ENCODE measurements at regions not wholly inside any gene's neighbourhood (a gene's known extent, or its start where the extent isn't known, plus 50 kb on each side); places are given as distances from the start of the nearest gene placed in this dataset.

GRCh38 chr5:51188001-51188591 is 195.2 kb upstream of the ISL1 start:
- Histone ChIP-seq H3K4me3 (ENCODE audit: low read depth in 1 of 2, low read length in 2 of 2) (no peak overlapping the region), H3K27me3 (ENCODE audit: low read depth, low read length) (no peaks in the 10 kb centered on the region), H3K36me3 (ENCODE audit: control insufficient read depth in 1 of 2, insufficient read depth in 2 of 2, low read length in 2 of 2) (no peaks in the 10 kb centered on the region), H3K9me3 (ENCODE audit: control insufficient read depth in 1 of 2, low read length in 2 of 2) (no peaks in the 10 kb centered on the region), H3K27ac (ENCODE audit: low read length) (no peak overlapping the region), H3K4me1 (ENCODE audit: control insufficient read depth in 1 of 2, insufficient read depth in 2 of 2, low read length in 2 of 2) (no peaks in the 10 kb centered on the region)

DNA sequence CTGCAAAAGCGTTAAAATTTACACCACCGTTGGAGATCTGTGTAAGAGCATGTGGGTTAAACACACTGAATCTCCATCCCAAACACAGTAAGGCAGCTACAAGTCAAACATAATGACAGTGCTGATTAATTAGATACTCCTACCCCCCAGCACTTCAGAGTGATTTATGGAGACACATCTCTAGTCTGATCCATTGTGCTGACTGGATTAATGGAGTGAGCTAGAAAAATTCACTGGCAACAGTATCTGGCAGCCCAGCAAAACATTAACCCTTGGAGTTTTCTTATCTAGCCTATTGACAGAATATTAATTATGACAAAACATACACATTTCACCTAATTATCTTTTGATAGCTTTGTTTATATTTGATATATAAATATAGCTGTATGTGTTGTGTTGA is 188.6 kb upstream of the ISL1 start:
- H3K9me3 ChIP-seq (ENCODE audit: control insufficient read depth in 1 of 2, low read length in 2 of 2): no peaks in the 10 kb centered on the region
- no peaks in the 10 kb centered on the region for H3K27me3 ChIP-seq (ENCODE audit: low read depth, low read length)
- no peaks in the 10 kb centered on the region for H3K4me1 ChIP-seq (ENCODE audit: control insufficient read depth in 1 of 2, insufficient read depth in 2 of 2, low read length in 2 of 2)
- H3K36me3 ChIP-seq (ENCODE audit: control insufficient read depth in 1 of 2, insufficient read depth in 2 of 2, low read length in 2 of 2): no peaks in the 10 kb centered on the region
- no peak overlapping the region for H3K27ac ChIP-seq (ENCODE audit: low read length)
- H3K4me3 ChIP-seq (ENCODE audit: low read depth in 1 of 2, low read length in 2 of 2): no peak overlapping the region

- Histone ChIP-seq H3K9me3 (ENCODE audit: control insufficient read depth in 1 of 2, low read length in 2 of 2) (no peaks in the 10 kb centered on the region), H3K36me3 (ENCODE audit: control insufficient read depth in 1 of 2, insufficient read depth in 2 of 2, low read length in 2 of 2) (no peaks in the 10 kb centered on the region), H3K27me3 (ENCODE audit: low read depth, low read length) (no peaks in the 10 kb centered on the region), H3K4me3 (ENCODE audit: low read depth in 1 of 2, low read length in 2 of 2) (no peak overlapping the region), H3K27ac (ENCODE audit: low read length) (no peak overlapping the region), H3K4me1 (ENCODE audit: control insufficient read depth in 1 of 2, insufficient read depth in 2 of 2, low read length in 2 of 2) (no peaks in the 10 kb centered on the region)
Measured at GRCh38 chr5:51201024-51201423, 182.2 kb upstream of the ISL1 start.

- no peak overlapping the region for H3K27ac ChIP-seq (ENCODE audit: low read length)
- H3K36me3 ChIP-seq (ENCODE audit: control insufficient read depth in 1 of 2, insufficient read depth in 2 of 2, low read length in 2 of 2): no peaks in the 10 kb centered on the region
- H3K4me3 ChIP-seq (ENCODE audit: low read depth in 1 of 2, low read length in 2 of 2): no peak overlapping the region
- H3K27me3 ChIP-seq (ENCODE audit: low read depth, low read length): no peaks in the 10 kb centered on the region
- H3K4me1 ChIP-seq (ENCODE audit: control insufficient read depth in 1 of 2, insufficient read depth in 2 of 2, low read length in 2 of 2): no peaks in the 10 kb centered on the region
- H3K9me3 ChIP-seq (ENCODE audit: control insufficient read depth in 1 of 2, low read length in 2 of 2): no peaks in the 10 kb centered on the region
Measured at GRCh38 chr5:51201708-51202107, 181.5 kb upstream of the ISL1 start.

DNA sequence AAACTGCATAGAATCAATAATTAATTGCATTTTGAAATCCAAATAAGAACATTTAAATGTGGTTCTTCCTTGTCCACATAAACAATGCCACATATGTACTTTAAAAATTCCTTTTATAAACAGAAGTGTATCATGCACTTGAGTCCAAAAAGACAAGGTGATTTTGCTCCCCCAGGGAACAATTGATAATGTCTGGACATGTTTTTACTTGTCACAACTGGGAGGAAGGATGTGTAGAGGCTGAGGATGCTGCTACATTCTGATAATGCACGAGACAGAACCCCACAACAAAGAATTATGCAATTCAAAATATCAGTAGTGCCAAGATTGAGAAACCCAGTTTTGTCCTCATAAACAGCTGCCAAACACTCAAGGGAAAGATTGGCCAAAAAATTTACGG is 181.1 kb upstream of the ISL1 start:
- no peaks in the 10 kb centered on the region for H3K27me3 ChIP-seq (ENCODE audit: low read depth, low read length)
- no peaks in the 10 kb centered on the region for H3K4me1 ChIP-seq (ENCODE audit: control insufficient read depth in 1 of 2, insufficient read depth in 2 of 2, low read length in 2 of 2)
- H3K27ac ChIP-seq (ENCODE audit: low read length): no peak overlapping the region
- H3K9me3 ChIP-seq (ENCODE audit: control insufficient read depth in 1 of 2, low read length in 2 of 2): no peaks in the 10 kb centered on the region
- no peaks in the 10 kb centered on the region for H3K36me3 ChIP-seq (ENCODE audit: control insufficient read depth in 1 of 2, insufficient read depth in 2 of 2, low read length in 2 of 2)
- no peak overlapping the region for H3K4me3 ChIP-seq (ENCODE audit: low read depth in 1 of 2, low read length in 2 of 2)

- H3K36me3 ChIP-seq (ENCODE audit: control insufficient read depth in 1 of 2, insufficient read depth in 2 of 2, low read length in 2 of 2): no peaks in the 10 kb centered on the region
- H3K27ac ChIP-seq (ENCODE audit: low read length): no peak overlapping the region
- no peaks in the 10 kb centered on the region for H3K27me3 ChIP-seq (ENCODE audit: low read depth, low read length)
- no peaks in the 10 kb centered on the region for H3K4me1 ChIP-seq (ENCODE audit: control insufficient read depth in 1 of 2, insufficient read depth in 2 of 2, low read length in 2 of 2)
- no peaks in the 10 kb centered on the region for H3K9me3 ChIP-seq (ENCODE audit: control insufficient read depth in 1 of 2, low read length in 2 of 2)
- H3K4me3 ChIP-seq (ENCODE audit: low read depth in 1 of 2, low read length in 2 of 2): no peak overlapping the region
Measured at GRCh38 chr5:51203598-51203997, 179.7 kb upstream of the ISL1 start.

DNA sequence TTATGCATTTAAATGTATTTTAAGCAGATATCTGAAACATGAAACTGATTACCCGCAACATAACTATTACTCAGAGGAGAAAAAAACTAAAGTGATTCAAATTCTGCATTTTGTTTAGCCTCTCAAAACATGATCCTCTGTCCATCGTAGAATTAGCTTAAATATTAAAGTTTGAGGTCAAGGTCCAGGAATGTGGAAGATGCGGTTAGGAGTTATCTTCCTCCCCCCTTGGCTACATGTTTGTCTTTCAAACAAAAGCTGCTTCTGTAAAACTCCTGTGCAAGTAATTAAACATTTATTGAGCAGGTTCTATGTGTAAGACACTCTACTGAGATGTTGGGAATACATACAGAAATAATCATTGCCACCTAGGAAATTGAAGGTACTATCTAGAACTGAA is 175.0 kb upstream of the ISL1 start:
- no peaks in the 10 kb centered on the region for H3K36me3 ChIP-seq (ENCODE audit: control insufficient read depth in 1 of 2, insufficient read depth in 2 of 2, low read length in 2 of 2)
- no peaks in the 10 kb centered on the region for H3K4me1 ChIP-seq (ENCODE audit: control insufficient read depth in 1 of 2, insufficient read depth in 2 of 2, low read length in 2 of 2)
- H3K9me3 ChIP-seq (ENCODE audit: control insufficient read depth in 1 of 2, low read length in 2 of 2): no peaks in the 10 kb centered on the region
- no peak overlapping the region for H3K27ac ChIP-seq (ENCODE audit: low read length)
- no peaks in the 10 kb centered on the region for H3K27me3 ChIP-seq (ENCODE audit: low read depth, low read length)
- H3K4me3 ChIP-seq (ENCODE audit: low read depth in 1 of 2, low read length in 2 of 2): no peak overlapping the region

DNA sequence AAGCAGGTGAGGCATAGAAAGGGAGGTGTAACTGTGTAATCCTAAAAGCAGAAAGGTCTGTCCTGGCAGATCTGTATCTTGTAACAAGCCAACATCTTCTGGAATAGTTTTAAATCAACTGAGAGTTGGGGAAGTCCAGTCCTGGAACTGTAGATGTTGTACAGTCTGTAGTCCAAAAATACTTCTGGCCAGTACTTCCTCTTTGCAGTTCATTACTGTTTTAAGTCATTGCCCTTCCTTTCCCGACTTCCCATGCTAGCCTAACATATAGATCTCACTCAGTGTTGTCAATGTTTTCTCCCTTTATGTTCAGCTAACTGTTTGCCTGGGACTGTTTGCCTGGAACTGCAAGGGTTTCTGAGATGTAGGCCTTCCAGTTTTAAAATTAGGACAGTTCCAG is 168.5 kb upstream of the ISL1 start:
- no peaks in the 10 kb centered on the region for H3K4me1 ChIP-seq (ENCODE audit: control insufficient read depth in 1 of 2, insufficient read depth in 2 of 2, low read length in 2 of 2)
- H3K9me3 ChIP-seq (ENCODE audit: control insufficient read depth in 1 of 2, low read length in 2 of 2): no peaks in the 10 kb centered on the region
- H3K27ac ChIP-seq (ENCODE audit: low read length): no peak overlapping the region
- no peaks in the 10 kb centered on the region for H3K27me3 ChIP-seq (ENCODE audit: low read depth, low read length)
- no peaks in the 10 kb centered on the region for H3K36me3 ChIP-seq (ENCODE audit: control insufficient read depth in 1 of 2, insufficient read depth in 2 of 2, low read length in 2 of 2)
- no peak overlapping the region for H3K4me3 ChIP-seq (ENCODE audit: low read depth in 1 of 2, low read length in 2 of 2)

DNA sequence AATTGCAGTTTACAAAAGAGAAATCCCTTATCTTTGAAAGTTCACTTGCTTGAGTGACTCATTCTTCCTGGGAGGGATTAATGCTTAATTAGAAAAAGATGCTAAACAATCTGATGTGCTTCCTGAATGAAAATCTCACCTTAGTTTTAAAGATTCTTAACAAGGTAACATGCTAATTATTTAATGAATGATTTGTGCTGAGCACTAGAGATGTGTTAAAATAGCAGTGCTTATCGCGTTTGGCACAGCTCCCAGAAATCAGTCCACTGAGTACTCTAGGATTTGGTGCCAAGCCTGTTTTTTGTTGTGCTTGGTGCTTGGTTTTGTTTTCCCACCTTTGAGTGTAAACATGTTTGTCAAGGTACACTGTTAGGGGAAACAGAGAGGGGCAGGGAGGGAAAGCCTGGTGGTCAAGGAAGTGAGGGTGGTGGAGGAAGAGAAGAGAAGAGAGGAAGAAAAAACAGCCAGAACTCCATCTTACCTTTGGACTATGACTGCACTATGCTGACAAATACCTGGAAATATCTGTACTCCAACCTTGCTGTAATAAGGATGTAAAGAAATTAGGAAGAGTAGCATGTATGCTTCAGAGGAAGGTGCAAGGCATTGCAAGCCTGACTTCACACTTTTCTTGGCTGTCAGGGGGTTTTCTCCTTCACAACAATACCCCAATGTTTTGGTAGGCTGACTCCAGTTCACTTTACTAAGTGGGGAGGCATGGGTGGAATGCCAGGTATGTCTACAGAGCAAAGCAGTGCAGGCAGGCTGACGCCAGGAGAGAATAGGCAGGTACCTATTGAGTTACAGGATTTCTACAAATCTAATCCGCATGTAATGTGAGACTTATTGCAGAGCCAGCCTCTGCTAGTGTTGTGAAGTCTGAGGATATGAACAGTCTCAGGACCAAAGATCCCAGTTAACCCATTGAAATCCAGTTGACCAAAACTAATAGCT is 157.2 kb upstream of the ISL1 start:
- Histone ChIP-seq H3K27ac (ENCODE audit: low read length) (no peak overlapping the region), H3K9me3 (ENCODE audit: control insufficient read depth in 1 of 2, low read length in 2 of 2) (peaks cover 0 to 7% of the 10 kb centered on the region in 2 donors)

DNA sequence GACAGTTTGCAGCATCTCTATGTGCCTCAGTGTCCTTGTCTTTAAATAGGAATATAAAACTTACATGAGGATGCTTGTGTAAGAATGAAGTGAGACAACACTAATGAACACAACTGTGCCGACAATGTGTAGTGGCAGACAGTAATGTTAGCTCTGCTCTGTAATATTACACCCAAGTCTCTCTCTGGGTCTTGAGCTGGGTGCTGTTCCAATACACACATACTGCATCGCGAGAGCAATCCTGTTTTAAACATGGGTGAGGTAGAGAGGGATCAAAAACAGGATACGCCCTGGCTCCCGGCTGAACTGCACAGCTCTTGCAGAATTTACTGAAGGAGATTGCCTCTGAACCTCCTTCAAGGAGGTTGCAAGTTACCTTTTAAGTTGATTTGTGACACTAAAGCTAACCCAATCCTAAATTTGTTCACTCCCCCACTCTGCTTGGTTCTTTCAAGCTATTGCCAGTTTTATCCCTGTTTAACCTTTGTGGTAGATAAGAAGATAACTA is 155.2 kb upstream of the ISL1 start:
- Histone ChIP-seq H3K36me3 (ENCODE audit: control insufficient read depth in 1 of 2, insufficient read depth in 2 of 2, low read length in 2 of 2) (no peaks in the 10 kb centered on the region), H3K4me1 (ENCODE audit: control insufficient read depth in 1 of 2, insufficient read depth in 2 of 2, low read length in 2 of 2) (no peaks in the 10 kb centered on the region), H3K4me3 (ENCODE audit: low read depth in 1 of 2, low read length in 2 of 2) (no peak overlapping the region), H3K27ac (ENCODE audit: low read length) (no peak overlapping the region), H3K27me3 (ENCODE audit: low read depth, low read length) (no peaks in the 10 kb centered on the region), H3K9me3 (ENCODE audit: control insufficient read depth in 1 of 2, low read length in 2 of 2) (peaks cover 0 to 14% of the 10 kb centered on the region in 2 donors)

More for the DNA sequence above, 157.2 kb upstream of the ISL1 start:
- no peaks in the 10 kb centered on the region for H3K27me3 ChIP-seq (ENCODE audit: low read depth, low read length)
- no peaks in the 10 kb centered on the region for H3K36me3 ChIP-seq (ENCODE audit: control insufficient read depth in 1 of 2, insufficient read depth in 2 of 2, low read length in 2 of 2)
- H3K4me3 ChIP-seq (ENCODE audit: low read depth in 1 of 2, low read length in 2 of 2): no peak overlapping the region
- no peaks in the 10 kb centered on the region for H3K4me1 ChIP-seq (ENCODE audit: control insufficient read depth in 1 of 2, insufficient read depth in 2 of 2, low read length in 2 of 2)

GRCh38 chr5:51230336-51230735 is 152.9 kb upstream of the ISL1 start:
- H3K27me3 ChIP-seq (ENCODE audit: low read depth, low read length): no peaks in the 10 kb centered on the region
- H3K4me3 ChIP-seq (ENCODE audit: low read depth in 1 of 2, low read length in 2 of 2): no peak overlapping the region
- peaks cover 0 to 14% of the 10 kb centered on the region in 2 donors for H3K9me3 ChIP-seq (ENCODE audit: control insufficient read depth in 1 of 2, low read length in 2 of 2)
- no peaks in the 10 kb centered on the region for H3K36me3 ChIP-seq (ENCODE audit: control insufficient read depth in 1 of 2, insufficient read depth in 2 of 2, low read length in 2 of 2)
- no peak overlapping the region for H3K27ac ChIP-seq (ENCODE audit: low read length)
- H3K4me1 ChIP-seq (ENCODE audit: control insufficient read depth in 1 of 2, insufficient read depth in 2 of 2, low read length in 2 of 2): no peaks in the 10 kb centered on the region
